ENCODE measurements at regions not wholly inside any gene's neighbourhood (a gene's known extent, or its start where the extent isn't known, plus 50 kb on each side); places are given as distances from the start of the nearest gene placed in this dataset.

- TF ChIP-seq CTCF (IDR thresholded peaks at IDR 0.05) = no peak
- no peak for TF ChIP-seq EP300 (IDR thresholded peaks at IDR 0.05)
- TF ChIP-seq POLR2A (IDR thresholded peaks at IDR 0.05) = no peak
- Histone ChIP-seq H3K4me3 (no peak overlapping the region), H3K9me3 (no peaks in the 10 kb centered on the region), H3K27me3 (no peaks in the 10 kb centered on the region), H3K27ac (no peak overlapping the region), H3K4me1 (peaks cover 0 to 22% (median 11%) of the 10 kb centered on the region in 4 donors), H3K36me3 (no peaks in the 10 kb centered on the region)
- 94 to 95% methylated on average over 3 of the region's 3 CpGs for WGBS, 2 donors
- DNase-seq (ENCODE audit: low spot score in 2 of 2) = no peak
Observed at GRCh38 chr3:186411994-186412393, 50.0 kb upstream of the DGKG start.

Data from tibial nerve (tissue), 4 donors.